KBM-7 (cell line): ENCODE measurements at regions not wholly inside any gene's neighbourhood (a gene's known extent, or its start where the extent isn't known, plus 50 kb on each side); places are given as distances from the start of the nearest gene placed in this dataset.

ENCODE experiments used
- DNase-seq: peaks from one replicate; pipeline ENCODE4 v3.0.0-alpha.2; 2015
- in situ Hi-C: fragments of 300-500 bp; cut with MboI; formaldehyde crosslinking; loops from 2 replicates; pipeline ENCODE4 v1.14.3; 2020; ENCODE audit warnings: low sequenced_read_pairs, low pct_unique_long_range_greater_than_20kb, mixed read lengths

- peak; percentile 59 for DNase-seq
- in situ Hi-C loops: no loop called here
Measured at GRCh38 chr7:142412551-142413193, 154.8 kb upstream of the PRSS58 start.

DNA sequence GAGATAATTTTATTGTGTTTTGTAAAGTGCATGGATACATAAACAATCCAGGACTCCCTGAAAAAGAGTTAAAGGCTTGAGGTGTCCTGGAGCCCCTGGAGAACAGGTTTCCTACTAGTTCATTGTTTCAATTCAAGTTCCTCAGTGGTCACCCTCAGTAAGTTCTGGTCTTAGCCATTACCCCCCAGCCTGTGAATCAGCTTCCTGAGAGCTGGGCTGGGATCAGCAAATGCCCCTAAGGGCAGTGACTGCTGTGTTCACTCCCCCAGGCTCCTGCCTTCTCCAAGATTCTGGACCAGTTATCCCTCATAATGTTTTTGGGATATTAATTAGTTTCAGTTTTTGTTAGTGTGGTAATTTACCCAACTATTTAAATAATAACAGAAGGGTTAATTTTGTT is 151.6 kb upstream of the PRSS58 start:
- in situ Hi-C loops: no loop called here
- no peak for DNase-seq

GRCh38 chr7:142408794-142409193 is 150.9 kb upstream of the PRSS58 start:
- in situ Hi-C loops: no loop called here
- DNase-seq: no peak

GRCh38 chr7:142407939-142408570 is 150.2 kb upstream of the PRSS58 start:
- in situ Hi-C loops: no loop called here
- no peak for DNase-seq

- no peak for DNase-seq
- in situ Hi-C loops: no loop called here
Measured at GRCh38 chr7:142405122-142405765, 147.4 kb upstream of the PRSS58 start.

DNA sequence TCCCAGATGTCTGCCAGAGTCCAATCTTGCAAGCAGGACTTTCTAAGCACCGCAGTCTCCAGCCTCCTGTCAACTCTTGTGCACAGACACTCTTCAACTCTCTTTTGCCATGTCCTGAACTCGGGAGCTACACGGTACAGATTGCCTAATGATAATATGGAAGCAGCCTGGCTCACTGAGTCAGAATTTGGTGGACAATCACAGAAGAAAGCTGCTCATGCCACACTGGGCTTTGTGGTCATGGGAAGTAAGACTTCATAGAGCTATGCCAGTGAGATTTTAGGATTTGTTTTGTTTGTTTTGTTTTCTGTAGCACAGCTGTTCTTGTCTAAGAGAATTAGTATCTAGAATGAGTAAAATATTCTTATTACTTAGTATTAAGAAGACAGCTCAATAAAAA is 144.1 kb upstream of the PRSS58 start:
- in situ Hi-C loops: no loop called here
- DNase-seq: no peak

GRCh38 chr7:142400042-142400533 is 142.2 kb upstream of the PRSS58 start:
- in situ Hi-C loops: no loop called here
- DNase-seq: no peak

- DNase-seq: peak; percentile 37
- in situ Hi-C loops: no loop called here
Measured at GRCh38 chr7:142391191-142391992, 133.5 kb upstream of the PRSS58 start.

DNA sequence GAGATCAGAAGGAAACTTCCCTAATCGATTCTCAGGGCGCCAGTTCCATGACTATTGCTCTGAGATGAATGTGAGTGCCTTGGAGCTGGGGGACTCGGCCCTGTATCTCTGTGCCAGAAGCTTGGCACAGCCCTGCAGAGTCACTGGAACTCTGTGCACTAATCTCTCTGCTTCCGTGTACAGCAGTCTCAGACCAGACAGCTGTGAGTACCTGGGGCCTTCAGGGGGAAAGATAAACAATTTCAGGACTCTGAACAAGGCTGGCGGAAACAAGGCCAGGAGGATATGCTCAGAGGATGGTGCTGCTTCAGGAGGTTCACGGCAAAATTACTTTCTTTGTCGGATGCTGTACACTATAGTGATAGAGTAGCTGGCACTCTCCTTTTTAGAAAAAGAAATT is 131.7 kb upstream of the PRSS58 start:
- in situ Hi-C loops: no loop called here
- no peak for DNase-seq

- in situ Hi-C loops: no loop called here
- DNase-seq: peak; percentile 85
Measured at GRCh38 chr7:142385491-142386340, 127.9 kb upstream of the PRSS58 start.

- in situ Hi-C loops: no loop called here
- peak; percentile 95 for DNase-seq
Measured at GRCh38 chr7:142384493-142384922, 126.7 kb upstream of the PRSS58 start.

- peak; percentile 69 for DNase-seq
- in situ Hi-C loops: no loop called here
Measured at GRCh38 chr7:142383841-142384492, 126.1 kb upstream of the PRSS58 start.

GRCh38 chr7:142381727-142382390 is 124.0 kb upstream of the PRSS58 start:
- DNase-seq: no peak
- in situ Hi-C loops: no loop called here

DNA sequence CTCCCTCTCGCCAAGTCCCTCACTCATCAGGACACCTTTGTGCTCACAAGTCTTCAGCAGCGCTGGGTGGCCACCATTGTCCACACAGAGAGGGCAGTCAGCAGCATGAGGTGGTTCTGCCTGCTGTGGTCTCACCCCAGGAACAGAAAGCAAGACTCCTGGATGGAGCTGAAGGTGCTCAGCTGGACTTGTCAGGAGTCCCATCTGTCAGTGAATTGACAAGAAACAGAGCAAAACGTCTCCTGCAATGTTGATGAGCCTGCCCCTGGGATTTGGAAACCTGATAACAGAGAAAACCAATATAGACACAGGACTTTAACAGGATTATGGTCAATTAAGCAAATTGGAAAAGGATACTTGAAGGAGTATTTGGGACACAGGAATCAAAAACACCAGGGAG is 122.2 kb upstream of the PRSS58 start:
- DNase-seq: no peak
- in situ Hi-C loops: no loop called here

DNA sequence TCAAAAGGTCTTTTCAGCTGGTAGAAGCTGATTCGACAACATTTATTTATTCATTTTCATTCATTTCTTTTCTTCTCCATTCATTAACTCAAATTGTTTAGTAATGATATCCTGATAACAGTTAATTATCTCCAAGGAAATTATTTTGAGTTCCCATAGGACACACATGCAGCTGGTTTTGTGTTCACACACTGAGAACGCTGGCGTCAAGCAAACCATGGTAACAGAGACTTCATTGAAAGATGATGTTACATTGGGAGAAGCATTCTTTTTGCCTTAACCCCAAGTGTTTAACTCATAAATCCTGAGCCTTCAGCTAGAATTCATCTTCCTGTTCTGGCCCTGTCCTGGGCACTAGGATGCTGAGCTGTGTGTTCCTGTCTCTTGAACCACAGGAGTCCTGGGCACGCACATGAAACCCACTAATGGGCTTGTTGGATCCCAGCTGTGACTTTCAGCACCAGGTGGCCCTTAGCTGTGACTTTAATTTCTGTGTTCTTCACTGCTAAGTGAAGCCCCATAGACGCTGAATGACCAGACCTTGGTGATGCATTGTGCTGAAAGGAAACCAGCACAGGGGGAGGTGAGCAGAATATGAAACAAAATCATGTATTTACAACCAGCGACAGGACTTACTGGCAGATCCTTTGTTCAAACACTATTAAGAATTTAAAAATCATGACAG is 121.5 kb upstream of the PRSS58 start:
- no peak for DNase-seq
- in situ Hi-C loops: no loop called here

DNA sequence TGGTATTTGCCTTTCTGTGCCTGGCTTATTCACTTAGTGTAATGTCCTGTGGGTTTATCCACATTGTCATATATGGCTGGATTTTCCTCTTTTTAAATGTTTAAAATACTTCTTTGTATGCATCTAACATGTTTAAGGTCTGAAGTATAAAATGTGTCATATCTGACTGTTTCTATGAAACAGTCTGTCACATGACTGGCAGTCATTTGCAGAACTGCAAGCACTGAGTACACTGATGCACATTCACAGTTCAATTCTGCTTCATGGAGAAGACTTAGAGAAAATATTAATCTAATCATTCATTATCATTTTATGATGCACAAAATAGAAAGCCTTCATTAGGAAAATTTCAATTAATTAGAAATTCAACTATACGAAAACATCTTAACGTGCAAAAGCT is 119.7 kb upstream of the PRSS58 start:
- in situ Hi-C loops: no loop called here
- DNase-seq: no peak

DNA sequence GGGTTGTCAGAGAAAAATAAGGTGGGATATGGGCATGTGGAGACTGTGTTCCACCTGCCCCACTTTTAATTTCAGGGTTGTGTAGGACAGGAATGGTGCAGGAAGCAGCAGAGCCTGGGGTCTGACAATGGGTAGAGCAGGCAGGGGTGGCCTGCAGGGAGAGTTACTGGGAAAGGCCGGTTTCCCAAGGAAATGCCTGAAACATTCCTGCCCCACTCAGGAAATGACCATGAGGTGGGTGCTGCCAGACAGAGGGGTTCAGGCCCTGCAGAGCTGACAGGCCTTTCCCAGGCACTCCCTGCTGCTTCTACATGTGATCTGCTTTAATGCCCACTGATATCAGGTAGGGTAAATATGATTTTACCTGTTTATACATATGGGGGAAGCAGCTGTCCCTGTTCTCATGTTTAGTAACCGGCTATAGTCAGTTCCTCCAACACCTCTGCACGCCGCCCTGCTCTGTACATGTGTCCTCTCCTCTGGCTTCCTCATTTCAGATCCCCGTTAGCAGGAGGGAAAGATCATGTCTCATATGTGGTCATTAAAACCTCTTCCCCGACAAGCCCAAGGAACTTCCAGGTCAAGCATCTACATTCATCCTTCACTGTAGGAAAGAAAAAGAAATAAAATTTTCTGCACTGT is 118.6 kb upstream of the PRSS58 start:
- in situ Hi-C loops: no loop called here
- peak; percentile 71 for DNase-seq
